Mesothelial cell of epicardium (in vitro differentiated cells): ENCODE measurements at regions not wholly inside any gene's neighbourhood (a gene's known extent, or its start where the extent isn't known, plus 50 kb on each side); places are given as distances from the start of the nearest gene placed in this dataset.

ENCODE experiments used
- DNase-seq, 2 experiments: peaks; one replicate each; pipeline ENCODE4 v3.0.0; 2021; ENCODE audit warnings: low spot score in 2 of 2; ENCODE audit not compliant: unreplicated experiment in 2 of 2
- H3K27ac Mint-ChIP-seq: 2 replicates; pipeline ENCODE4 v1.8.0; 2021; ENCODE audit warnings: mixed read lengths
- H3K27me3 Mint-ChIP-seq: 2 replicates; pipeline ENCODE4 v1.8.0; 2021; ENCODE audit warnings: low read depth, mixed read lengths
- H3K36me3 Mint-ChIP-seq: 2 replicates; pipeline ENCODE4 v1.8.0; 2021; ENCODE audit warnings: mixed read lengths
- H3K4me1 Mint-ChIP-seq: 2 replicates; pipeline ENCODE4 v1.8.0; 2021; ENCODE audit warnings: mixed read lengths
- H3K4me3 Mint-ChIP-seq: 2 replicates; pipeline ENCODE4 v1.8.0; 2021; ENCODE audit warnings: mild to moderate bottlenecking, moderate library complexity, mixed read lengths
- H3K9me3 Mint-ChIP-seq: 2 replicates; pipeline ENCODE4 v1.8.0; 2021; ENCODE audit warnings: mixed read lengths
- TF ChIP-seq, protein P1 (sequence below): fragments of 200-600 bp; sonication (generic); IDR thresholded peaks from one replicate; pipeline ENCODE4 v1.5.0; 2021; ENCODE audit warnings: antibody characterized with exemption; ENCODE audit not compliant: unreplicated experiment

DNA sequence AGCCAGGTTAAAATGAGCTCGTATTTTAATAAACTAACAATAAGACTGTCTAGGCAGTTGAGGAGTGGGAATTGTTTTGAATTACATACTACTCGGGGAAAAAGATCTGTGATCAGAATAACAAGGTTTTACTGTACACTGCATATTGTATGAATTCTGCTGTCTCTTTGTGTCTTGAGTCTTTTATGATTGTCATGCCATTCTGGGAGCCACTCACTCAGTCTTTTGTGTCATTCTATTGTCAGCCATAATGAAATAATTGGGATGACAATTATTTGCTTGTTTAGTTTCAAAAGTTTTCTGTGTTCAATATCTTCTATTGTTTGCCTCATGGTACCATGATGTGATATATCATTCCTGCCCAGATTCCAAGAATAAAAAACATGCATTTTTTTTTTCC lies 339.6 kb upstream of the TBL1XR1 start:
- H3K9me3 Mint-ChIP-seq = no peaks in the 10 kb centered on the region
- H3K27me3 Mint-ChIP-seq = no peaks in the 10 kb centered on the region
- DNase-seq = no peak

DNA sequence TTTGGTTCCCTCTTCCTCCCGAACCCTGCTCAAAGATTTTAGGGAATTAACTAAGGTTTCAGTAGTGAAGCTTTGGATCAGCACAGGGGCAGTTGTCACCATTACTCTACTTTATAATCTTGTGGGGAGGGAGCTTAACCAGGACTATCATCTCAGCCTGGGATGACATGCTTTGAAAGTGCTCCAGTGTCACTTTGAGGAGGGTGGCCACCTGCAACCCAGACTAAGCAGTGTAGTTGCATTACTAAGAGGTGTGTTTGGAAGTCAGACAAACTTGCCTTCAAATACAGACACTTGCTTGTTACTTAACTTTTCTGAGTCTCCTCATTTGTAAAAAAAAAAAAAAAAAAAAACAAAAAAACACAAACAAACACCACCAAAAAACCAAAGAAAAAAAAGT lies 340.3 kb upstream of the TBL1XR1 start:
- Mint-ChIP-seq H3K27me3 (no peaks in the 10 kb centered on the region), H3K27ac (no peak overlapping the region), H3K4me3 (no peak overlapping the region), H3K9me3 (no peaks in the 10 kb centered on the region), H3K36me3 (no peaks in the 10 kb centered on the region), H3K4me1 (peaks cover 32% of the 10 kb centered on the region)
- no peak for DNase-seq
- TF ChIP-seq, protein P1, sequence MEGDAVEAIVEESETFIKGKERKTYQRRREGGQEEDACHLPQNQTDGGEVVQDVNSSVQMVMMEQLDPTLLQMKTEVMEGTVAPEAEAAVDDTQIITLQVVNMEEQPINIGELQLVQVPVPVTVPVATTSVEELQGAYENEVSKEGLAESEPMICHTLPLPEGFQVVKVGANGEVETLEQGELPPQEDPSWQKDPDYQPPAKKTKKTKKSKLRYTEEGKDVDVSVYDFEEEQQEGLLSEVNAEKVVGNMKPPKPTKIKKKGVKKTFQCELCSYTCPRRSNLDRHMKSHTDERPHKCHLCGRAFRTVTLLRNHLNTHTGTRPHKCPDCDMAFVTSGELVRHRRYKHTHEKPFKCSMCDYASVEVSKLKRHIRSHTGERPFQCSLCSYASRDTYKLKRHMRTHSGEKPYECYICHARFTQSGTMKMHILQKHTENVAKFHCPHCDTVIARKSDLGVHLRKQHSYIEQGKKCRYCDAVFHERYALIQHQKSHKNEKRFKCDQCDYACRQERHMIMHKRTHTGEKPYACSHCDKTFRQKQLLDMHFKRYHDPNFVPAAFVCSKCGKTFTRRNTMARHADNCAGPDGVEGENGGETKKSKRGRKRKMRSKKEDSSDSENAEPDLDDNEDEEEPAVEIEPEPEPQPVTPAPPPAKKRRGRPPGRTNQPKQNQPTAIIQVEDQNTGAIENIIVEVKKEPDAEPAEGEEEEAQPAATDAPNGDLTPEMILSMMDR = no peak

More for the DNA sequence above, 339.6 kb upstream of the TBL1XR1 start:
- TF ChIP-seq, protein P1 = no peak
- H3K4me1 Mint-ChIP-seq = peaks cover 26% of the 10 kb centered on the region
- H3K27ac Mint-ChIP-seq = no peak overlapping the region
- H3K36me3 Mint-ChIP-seq = no peaks in the 10 kb centered on the region
- H3K4me3 Mint-ChIP-seq = no peak overlapping the region

DNA sequence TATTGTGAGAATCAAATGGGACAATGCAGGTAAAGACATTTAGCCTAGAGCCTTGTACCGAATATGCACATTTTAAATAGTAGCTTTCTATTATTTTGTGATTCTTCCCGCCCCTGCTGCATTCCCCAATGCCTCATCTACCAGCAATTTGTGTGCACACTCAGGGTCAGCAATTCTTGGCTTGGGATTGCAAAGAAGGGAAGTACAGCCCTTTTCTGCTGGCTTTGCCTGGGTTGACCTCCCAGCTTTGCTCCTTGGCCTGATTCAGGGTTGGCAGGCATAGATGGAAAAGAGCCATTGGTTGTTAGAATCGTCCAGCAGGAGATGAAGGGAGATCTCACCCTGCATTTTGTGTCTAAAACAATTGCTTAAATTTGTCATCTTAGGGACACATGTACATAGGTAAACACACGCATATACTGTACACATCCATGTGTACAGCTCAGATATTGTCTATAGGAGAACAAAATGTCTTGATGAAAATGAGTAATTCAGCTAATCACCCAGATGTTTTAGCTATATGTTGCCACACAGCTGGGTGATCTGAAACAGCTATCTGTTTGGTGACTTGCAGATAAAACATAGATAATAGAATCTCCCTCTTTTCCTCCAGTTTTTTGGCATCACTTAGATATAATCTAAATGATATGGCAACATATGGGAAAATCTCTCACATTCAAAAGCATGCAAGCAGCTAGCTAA lies 340.9 kb upstream of the TBL1XR1 start:
- Mint-ChIP-seq H3K4me3 (no peak overlapping the region), H3K27me3 (no peaks in the 10 kb centered on the region), H3K36me3 (no peaks in the 10 kb centered on the region), H3K4me1 (peaks cover 32% of the 10 kb centered on the region), H3K27ac (no peak overlapping the region), H3K9me3 (no peaks in the 10 kb centered on the region)
- TF ChIP-seq, protein P1 = no peak
- no peak for DNase-seq

DNA sequence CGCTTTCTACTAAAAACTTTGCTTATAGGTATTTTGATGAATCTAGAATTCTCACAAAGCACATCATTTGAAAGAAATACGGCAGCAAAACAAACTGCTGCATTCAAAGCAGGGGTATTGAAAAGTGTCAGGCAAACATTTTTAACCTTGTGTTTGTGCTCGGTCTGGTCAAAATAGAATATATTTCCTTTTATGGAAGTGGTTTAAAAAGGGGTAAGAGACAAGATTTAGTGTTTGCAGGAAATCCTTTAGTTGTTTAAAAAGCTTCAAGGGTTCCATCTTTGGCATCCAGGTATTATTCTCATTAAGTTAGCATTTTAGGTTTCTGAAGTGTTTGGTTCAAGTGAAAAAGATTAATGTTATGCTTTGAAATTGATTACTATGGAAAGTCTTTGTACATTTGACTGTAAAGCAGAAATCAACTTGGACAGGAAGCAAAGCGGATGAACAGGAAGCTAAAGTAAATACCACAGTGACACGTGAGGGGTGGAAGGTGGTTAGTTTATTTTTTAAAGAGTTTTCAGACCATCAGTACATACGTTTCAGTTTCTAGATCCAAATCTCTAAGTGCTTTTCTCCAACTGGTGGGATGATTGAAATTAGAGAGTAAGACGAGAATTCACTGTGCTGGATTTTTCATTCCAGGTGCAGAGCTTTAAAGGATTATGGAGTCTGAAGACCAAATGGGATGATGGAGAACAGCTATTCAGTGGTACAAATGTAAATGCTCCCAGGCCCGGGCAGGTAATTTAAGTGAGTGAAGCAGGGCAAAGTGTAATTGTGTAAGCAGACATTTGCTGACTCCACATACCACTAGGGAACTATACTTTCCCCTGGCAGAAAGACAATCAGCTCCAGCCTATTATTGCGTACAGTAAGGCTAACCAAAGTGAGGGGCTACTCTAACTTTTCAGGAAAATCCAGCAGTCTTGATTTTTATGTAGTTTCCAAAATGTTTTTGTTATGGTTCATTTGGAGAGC lies 341.8 kb upstream of the TBL1XR1 start:
- Mint-ChIP-seq H3K4me3 (no peak overlapping the region), H3K27ac (peak overlapping the region; percentile 22), H3K27me3 (no peaks in the 10 kb centered on the region), H3K9me3 (no peaks in the 10 kb centered on the region), H3K4me1 (peaks cover 32% of the 10 kb centered on the region), H3K36me3 (no peaks in the 10 kb centered on the region)
- TF ChIP-seq, protein P1 = no peak
- DNase-seq = no peak

DNA sequence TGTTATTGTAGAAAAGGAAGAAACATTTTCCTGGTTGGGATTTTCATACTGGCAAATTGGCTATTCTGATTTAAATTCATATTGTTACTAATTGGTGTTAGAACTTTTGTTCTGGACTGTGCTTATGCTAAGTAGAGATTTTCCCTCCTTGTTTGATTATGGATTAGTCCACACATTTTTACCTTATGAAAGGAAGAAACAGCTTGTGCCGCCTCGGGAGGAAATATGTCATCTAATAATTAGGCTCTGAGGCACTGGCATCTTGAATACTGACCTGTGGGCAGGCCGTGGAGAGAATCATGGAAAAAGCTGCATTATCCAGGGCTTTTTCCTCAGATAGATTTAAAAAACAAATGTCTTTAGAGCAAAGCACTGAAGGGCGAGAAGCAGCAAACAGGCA lies 344.3 kb upstream of the TBL1XR1 start:
- Mint-ChIP-seq H3K4me3 (no peak overlapping the region), H3K36me3 (no peaks in the 10 kb centered on the region), H3K4me1 (peaks cover 32% of the 10 kb centered on the region), H3K27me3 (no peaks in the 10 kb centered on the region), H3K9me3 (no peaks in the 10 kb centered on the region), H3K27ac (no peak overlapping the region)
- no peak for DNase-seq
- TF ChIP-seq, protein P1 = no peak
